Endothelial cell of umbilical vein (primary cell): ENCODE measurements at regions not wholly inside any gene's neighbourhood (a gene's known extent, or its start where the extent isn't known, plus 50 kb on each side); places are given as distances from the start of the nearest gene placed in this dataset.

Experiments used
- BruUV-seq: library from RNA; stranded (reverse); fragments of 400-500 nt; replicated peaks from 2 replicates; lab custom pipeline; 2021; lab: Mats Ljungman, UMichigan
- CTCF ChIA-PET: fragments of 300-600, 350-600 bp; sonication (Branson Sonifier 250); formaldehyde crosslinking; loops from one replicate; lab custom pipeline; 2021; ENCODE audit warnings: antibody characterized with exemption, inconsistent platforms; lab: Charles Lee
- POLR2A ChIA-PET: fragments of 300-600, 350-600 bp; sonication (Branson Sonifier 250); formaldehyde crosslinking; loops from one replicate; lab custom pipeline; 2021; ENCODE audit warnings: antibody characterized with exemption, inconsistent platforms; lab: Charles Lee
- DNase-seq: peaks from one replicate; pipeline ENCODE4 v3.0.0-alpha.2; 2011; ENCODE audit warnings: low read depth, low spot score
- FAIRE-seq: peaks from 2 replicates; lab custom pipeline; 2011; peaks lifted over from hg19 to GRCh38; lab: Jason Lieb, UNC
- H2AFZ ChIP-seq: 2 replicates; pipeline ENCODE4 v1.6.0; 2012; ENCODE audit warnings: low read depth, low read length, control low read depth, inconsistent platforms
- H3K27ac ChIP-seq: 2 replicates; pipeline ENCODE4 v1.5.1; 2011; ENCODE audit warnings: low read depth, mild to moderate bottlenecking, control low read depth, low read length, moderate library complexity; ENCODE audit not compliant: insufficient read depth
- H3K27me3 ChIP-seq, 2 experiments: 2 replicates each; pipeline versions ENCODE4 v1.6.0 to v1.6.1; 2011; ENCODE audit warnings: low read length in 2 of 2, mixed read lengths in 1 of 2; ENCODE audit not compliant: control insufficient read depth in 2 of 2, insufficient read depth in 2 of 2
- H3K36me3 ChIP-seq, 2 experiments: 2 replicates in 1 of 2; 3 replicates in 1 of 2; pipeline ENCODE4 v1.5.1; 2011; ENCODE audit warnings: low read length in 2 of 2, mild to moderate bottlenecking in 1 of 2, moderate library complexity in 1 of 2; ENCODE audit not compliant: control insufficient read depth in 2 of 2, insufficient read depth in 2 of 2; ENCODE audit errors: extremely low read depth in 1 of 2
- H3K4me1 ChIP-seq: 3 replicates; pipeline ENCODE4 v1.5.1; 2011; ENCODE audit warnings: mild to moderate bottlenecking, low read length; ENCODE audit not compliant: control insufficient read depth, insufficient read depth; ENCODE audit errors: extremely low read depth
- H3K4me2 ChIP-seq: 2 replicates; pipeline ENCODE4 v1.6.1; 2011; ENCODE audit warnings: low read length, control low read depth, mixed read lengths; ENCODE audit not compliant: insufficient read depth
- H3K4me3 ChIP-seq, 3 experiments: fragments of 200-600 bp in 1 of 3; sonication (generic), shearing (Covaris generic) in 1 of 3; replicated peaks in 1 of 3; 2 replicates each; pipeline ENCODE4 v1.5.1; 2011 to 2016; ENCODE audit warnings: control low read depth in 3 of 3, low read length in 3 of 3, mild to moderate bottlenecking in 2 of 3, inconsistent platforms in 1 of 3, low read depth in 1 of 3, moderate library complexity in 1 of 3; ENCODE audit not compliant: insufficient read depth in 1 of 3
- H3K79me2 ChIP-seq: 2 replicates; pipeline ENCODE4 v1.6.0; 2012; ENCODE audit warnings: low read length, inconsistent platforms; ENCODE audit not compliant: control insufficient read depth, insufficient read depth
- H3K9ac ChIP-seq: replicated peaks from 2 replicates; pipeline ENCODE3; 2011; ENCODE audit warnings: low read length, control low read depth; ENCODE audit not compliant: insufficient read depth; ENCODE audit errors: extremely low read depth
- H3K9me1 ChIP-seq: replicated peaks from 3 replicates; pipeline ENCODE4 v1.6.0; 2011; ENCODE audit warnings: mild to moderate bottlenecking, low read length; ENCODE audit not compliant: control insufficient read depth, insufficient read depth; ENCODE audit errors: extremely low read depth
- H3K9me3 ChIP-seq: replicated peaks from 2 replicates; pipeline ENCODE4 v1.5.1; 2012; ENCODE audit warnings: low read length, inconsistent platforms; ENCODE audit not compliant: control insufficient read depth, insufficient read depth
- H4K20me1 ChIP-seq: replicated peaks from 2 replicates; pipeline ENCODE3; 2011; ENCODE audit warnings: mild to moderate bottlenecking, low read length; ENCODE audit not compliant: control insufficient read depth, insufficient read depth; ENCODE audit errors: extremely low read depth
- CTCF ChIP-seq, 2 donors: IDR thresholded peaks; 1 replicate in 1 of 2; 2 replicates in 1 of 2; pipeline ENCODE4 v1.5.1; 2011; ENCODE audit warnings: low read length in 2 of 2, mild to moderate bottlenecking in 2 of 2, moderate library complexity in 2 of 2, control low read depth in 1 of 2, inconsistent platforms in 1 of 2, low read depth in 1 of 2; ENCODE audit not compliant: insufficient read depth in 1 of 2; ENCODE audit errors: extremely low read depth in 1 of 2
- EZH2 ChIP-seq: IDR thresholded peaks from 2 replicates; pipeline ENCODE4 v1.6.1; 2012; ENCODE audit warnings: borderline replicate concordance, low read depth, mild to moderate bottlenecking, moderate library complexity, low read length, inconsistent platforms; ENCODE audit not compliant: severe bottlenecking
- FOS ChIP-seq: IDR thresholded peaks from 2 replicates; pipeline ENCODE4 v1.6.1; 2011; ENCODE audit warnings: mild to moderate bottlenecking, low read length, moderate library complexity, borderline replicate concordance; ENCODE audit not compliant: insufficient read depth
- GATA2 ChIP-seq: IDR thresholded peaks from 2 replicates; pipeline ENCODE4 v1.7.0; 2011; ENCODE audit warnings: low read depth, mild to moderate bottlenecking, moderate library complexity, mixed read lengths, low read length; ENCODE audit not compliant: insufficient read length, insufficient read depth
- JUN ChIP-seq: IDR thresholded peaks from 2 replicates; pipeline ENCODE4 v1.6.1; 2011; ENCODE audit warnings: borderline replicate concordance, low read depth; ENCODE audit not compliant: insufficient read length, insufficient read depth
- MAX ChIP-seq: IDR thresholded peaks from 2 replicates; pipeline ENCODE4 v1.6.1; 2011; ENCODE audit not compliant: insufficient read depth, insufficient read length
- MYC ChIP-seq: IDR thresholded peaks from one replicate; pipeline ENCODE4 v1.6.1; 2011; ENCODE audit warnings: mild to moderate bottlenecking, low read depth, low read length
- POLR2A ChIP-seq: IDR thresholded peaks from 2 replicates; pipeline ENCODE4 v1.6.1; 2012; ENCODE audit warnings: low read depth, mild to moderate bottlenecking, control low read depth, low read length
- POLR2AphosphoS5 ChIP-seq: IDR thresholded peaks from 2 replicates; pipeline ENCODE4 v1.6.1; 2012; ENCODE audit warnings: low read depth, mild to moderate bottlenecking, control low read depth, low read length, moderate library complexity; ENCODE audit not compliant: insufficient read depth
- dilution Hi-C: fragments of 300-500 bp; cut with MboI; formaldehyde crosslinking; loops from one replicate; pipeline ENCODE4 v1.15.0; 2019; ENCODE audit warnings: low sequenced_read_pairs; ENCODE audit not compliant: extremely low pct_ligation_motif_present
- intact Hi-C: fragments of 100-400 bp; cut with micrococcal nuclease; formaldehyde crosslinking; loops from one replicate; pipeline ENCODE4 v1.10.0; 2022

GRCh38 chr6:123687864-123688263 is 51.1 kb upstream of the TRDN start:
- no peaks in the 10 kb centered on the region for H3K9me3 ChIP-seq
- intact Hi-C loops, result no loop called here
- ChIA-PET CTCF (no interaction called here), POLR2A (no interaction called here)
- TF ChIP-seq MAX (no peak), JUN (no peak), EZH2 (no peak), POLR2A (no peak), CTCF (IDR thresholded peaks at IDR 0.05; ENCODE audit: extremely low read depth in 1 of 2, insufficient read depth in 1 of 2, low read depth in 1 of 2, low read length in 2 of 2) (no peak), MYC (no peak), FOS (no peak), POLR2AphosphoS5 (no peak), GATA2 (no peak)
- dilution Hi-C loops, result no loop called here
- no peaks in the 10 kb centered on the region for H3K4me1 ChIP-seq
- H2AFZ ChIP-seq, result no peak overlapping the region
- H3K79me2 ChIP-seq, result no peaks in the 10 kb centered on the region
- no peak overlapping the region for H3K4me2 ChIP-seq
- no peaks in the 10 kb centered on the region for H3K27me3 ChIP-seq
- no peaks in the 10 kb centered on the region for H3K9me1 ChIP-seq
- no peak overlapping the region for H3K27ac ChIP-seq
- FAIRE-seq, result no peak
- no TSS peak for BruUV-seq
- no peak for DNase-seq
- H3K9ac ChIP-seq, result no peak overlapping the region
- H3K36me3 ChIP-seq, result no peaks in the 10 kb centered on the region
- no peaks in the 10 kb centered on the region for H4K20me1 ChIP-seq
- no peak overlapping the region for H3K4me3 ChIP-seq
